HepG2 (cell line): ENCODE measurements at regions not wholly inside any gene's neighbourhood (a gene's known extent, or its start where the extent isn't known, plus 50 kb on each side); places are given as distances from the start of the nearest gene placed in this dataset.

ENCODE experiments used
- ATAC-seq: fragments of 200-7000 bp; cut with Tn5 transposase; 3 replicates; pipeline ENCODE4 v1.9.1; 2020; ENCODE audit warnings: mild to moderate bottlenecking, moderate library complexity
- BruUV-seq: library from RNA; stranded (reverse); fragments of 400-500 nt; replicated peaks from 2 replicates; lab custom pipeline; 2021; lab: Mats Ljungman, UMichigan
- CTCF ChIA-PET: fragments of 300-600 bp; formaldehyde crosslinking; extraction: SDS; loops from one replicate; lab custom pipeline; 2021; ENCODE audit warnings: low total read pairs, inconsistent platforms, low intra/inter-chr PET ratio; lab: Yijun Ruan, JAX
- POLR2A ChIA-PET: fragments of 350-600 bp; sonication (Branson Sonifier 250); formaldehyde crosslinking; loops from one replicate; lab custom pipeline; 2020; ENCODE audit warnings: antibody characterized with exemption, inconsistent platforms; lab: Yijun Ruan, JAX
- DNase-seq: peaks from one replicate; pipeline ENCODE4 v3.0.0-alpha.2; 2015; ENCODE audit warnings: low spot score
- FAIRE-seq: peaks from 3 replicates; lab custom pipeline; 2011; peaks lifted over from hg19 to GRCh38; lab: Jason Lieb, UNC
- H2AFZ ChIP-seq: one replicate; pipeline ENCODE4 v1.6.1; 2011; ENCODE audit warnings: low read length, inconsistent platforms
- H3K27ac ChIP-seq: fragments of 300-600 bp; 3 replicates; pipeline ENCODE4 v1.8.0; 2011; ENCODE audit warnings: mixed run types, mild to moderate bottlenecking, mixed read lengths, low read length, inconsistent platforms; ENCODE audit not compliant: insufficient read depth; ENCODE audit errors: extremely low read length
- H3K27me3 ChIP-seq, 2 experiments: fragments of 200-600 bp in 1 of 2; 2 replicates in 1 of 2; 3 replicates in 1 of 2; pipeline versions ENCODE4 v1.6.0 to v1.8.0; 2011; ENCODE audit warnings: low read length in 2 of 2, mild to moderate bottlenecking in 2 of 2, moderate library complexity in 2 of 2, inconsistent platforms in 1 of 2; ENCODE audit not compliant: insufficient read depth in 2 of 2, control insufficient read depth in 1 of 2
- H3K36me3 ChIP-seq, 2 experiments: fragments of 200-600 bp in 1 of 2; replicated peaks in 1 of 2; 2 replicates in 1 of 2; 3 replicates in 1 of 2; pipeline versions ENCODE4 v1.5.1 to v1.8.0; 2011; ENCODE audit warnings: low read length in 2 of 2, inconsistent platforms in 1 of 2; ENCODE audit not compliant: insufficient read depth in 2 of 2, control insufficient read depth in 1 of 2
- H3K4me1 ChIP-seq: 2 replicates; pipeline ENCODE4 v1.5.1; 2012; ENCODE audit warnings: low read length, inconsistent platforms; ENCODE audit not compliant: insufficient read depth
- H3K4me2 ChIP-seq: 2 replicates; pipeline ENCODE4 v1.6.0; 2011; ENCODE audit warnings: low read depth, low read length, inconsistent platforms
- H3K4me3 ChIP-seq, 3 experiments: fragments of 200-600 bp in 1 of 3; sonication (generic), shearing (Covaris generic) in 1 of 3; replicated peaks in 1 of 3; 2 replicates each; pipeline ENCODE4 v1.5.1; 2011 to 2016; ENCODE audit warnings: low read length in 3 of 3, inconsistent platforms in 2 of 3, low read depth in 2 of 3, mild to moderate bottlenecking in 2 of 3, control low read depth in 1 of 3, mixed read lengths in 1 of 3; ENCODE audit not compliant: insufficient read depth in 1 of 3
- H3K79me2 ChIP-seq: one replicate; pipeline ENCODE4 v1.6.1; 2011; ENCODE audit warnings: low read length, inconsistent platforms; ENCODE audit not compliant: insufficient read depth
- H3K9ac ChIP-seq: 2 replicates; pipeline ENCODE4 v1.6.0; 2011; ENCODE audit warnings: mild to moderate bottlenecking, low read depth, low read length, inconsistent platforms; ENCODE audit not compliant: insufficient read depth
- H3K9me3 ChIP-seq: 2 replicates; pipeline ENCODE4 v1.5.1; 2012; ENCODE audit warnings: mild to moderate bottlenecking, low read length
- H4K20me1 ChIP-seq: 2 replicates; pipeline ENCODE4 v1.6.0; 2011; ENCODE audit warnings: inconsistent platforms, mild to moderate bottlenecking, low read length, moderate library complexity; ENCODE audit not compliant: insufficient read depth
- AHR ChIP-seq: IDR thresholded peaks from 2 replicates; pipeline ENCODE4 v1.6.1; 2018; ENCODE audit warnings: missing genetic modification reagents, missing compliant biosample characterization
- ASH2L ChIP-seq: fragments of 300-600, 200-600 bp; sonication (generic); IDR thresholded peaks from 2 replicates; pipeline ENCODE4 v1.7.0; 2017; ENCODE audit warnings: low read depth, mild to moderate bottlenecking, moderate library complexity, mixed read lengths, low read length; ENCODE audit not compliant: insufficient read length
- CSRNP1 ChIP-seq: sonication (generic); formaldehyde crosslinking; IDR thresholded peaks from 2 replicates; pipeline ENCODE4 v1.8.1; 2023; ENCODE audit warnings: mild to moderate bottlenecking, missing genetic modification reagents
- GMEB2 ChIP-seq: IDR thresholded peaks from 2 replicates; pipeline ENCODE4 v1.6.1; 2016; ENCODE audit warnings: missing biosample characterization, missing genetic modification reagents, low read depth
- KDM1A ChIP-seq: IDR thresholded peaks from 2 replicates; pipeline ENCODE4 v1.6.1; 2016; ENCODE audit warnings: missing compliant biosample characterization
- PRMT3 ChIP-seq: sonication (generic); formaldehyde crosslinking; IDR thresholded peaks from 2 replicates; pipeline ENCODE4 v1.8.1; 2022; ENCODE audit warnings: low read depth, mild to moderate bottlenecking, moderate library complexity, missing genetic modification reagents, borderline replicate concordance
- RELA ChIP-seq: sonication (generic); formaldehyde crosslinking; IDR thresholded peaks from 2 replicates; pipeline ENCODE4 v1.4.0; 2020; ENCODE audit warnings: missing genetic modification reagents
- SRSF4 ChIP-seq: fragments of 200-400 bp; formaldehyde crosslinking; IDR thresholded peaks from one replicate; pipeline ENCODE4 v1.6.1; 2018; ENCODE audit warnings: mild to moderate bottlenecking, low read depth, low read length, moderate library complexity; ENCODE audit not compliant: poor library complexity, severe bottlenecking
- TRAFD1 ChIP-seq: sonication (generic); formaldehyde crosslinking; IDR thresholded peaks from 2 replicates; pipeline ENCODE4 v1.5.1; 2020; ENCODE audit warnings: missing genetic modification reagents, mild to moderate bottlenecking, borderline replicate concordance
- USF2 ChIP-seq, 2 experiments: sonication (generic) in 1 of 2; formaldehyde crosslinking in 1 of 2; IDR thresholded peaks; 2 replicates each; pipeline versions ENCODE4 v1.5.1 to v1.6.1; 2011 to 2020; ENCODE audit warnings: borderline replicate concordance in 1 of 2, low read depth in 1 of 2, low read length in 1 of 2, mild to moderate bottlenecking in 1 of 2, missing genetic modification reagents in 1 of 2, moderate library complexity in 1 of 2
- WGBS: methylation state at CpG from one replicate; pipeline ENCODE4 v1.1.6; 2017; ENCODE audit warnings: low lambda C conversion rate; 5-methylcytosine and 5-hydroxymethylcytosine counted together
- in situ Hi-C: cut with HindIII; loops from 2 replicates; pipeline ENCODE4 v1.10.0; 2017; ENCODE audit warnings: low pct_unique_long_range_greater_than_20kb; ENCODE audit not compliant: extremely low pct_ligation_motif_present
- intact Hi-C: fragments of 100-400 bp; cut with micrococcal nuclease; formaldehyde crosslinking; loops from one replicate; pipeline ENCODE4 v1.10.0; 2022; ENCODE audit not compliant: unreplicated experiment

- H3K27ac ChIP-seq = no peak overlapping the region
- 22% methylated on average over 6 of the region's 6 CpGs for WGBS
- H3K9me3 ChIP-seq = no peaks in the 10 kb centered on the region
- no peak overlapping the region for H3K4me2 ChIP-seq
- no peak overlapping the region for H3K4me3 ChIP-seq
- in situ Hi-C loops (no loop called here), intact Hi-C loops (no loop called here)
- no peak for FAIRE-seq
- no peaks in the 10 kb centered on the region for H3K36me3 ChIP-seq
- no peaks in the 10 kb centered on the region for H3K27me3 ChIP-seq
- DNase-seq = no peak
- ChIA-PET POLR2A (no interaction called here), CTCF (no interaction called here)
- no peak overlapping the region for H3K9ac ChIP-seq
- BruUV-seq = no TSS peak
- no peak overlapping the region for H2AFZ ChIP-seq
- TF ChIP-seq ASH2L (no peak), SRSF4 (no peak), GMEB2 (CRISPR knock-in tag) (no peak), RELA (CRISPR knock-in tag) (no peak), USF2 (IDR thresholded peaks at IDR 0.05; ENCODE audit: low read depth, low read length) (no peak), USF2 (CRISPR knock-in tag; IDR thresholded peaks at IDR 0.05; ENCODE audit: borderline replicate concordance) (no peak), CSRNP1 (CRISPR knock-in tag) (no peak), KDM1A (CRISPR knock-in tag) (no peak), PRMT3 (CRISPR knock-in tag) (no peak), AHR (CRISPR knock-in tag) (no peak), TRAFD1 (CRISPR knock-in tag) (no peak)
- no peaks in the 10 kb centered on the region for H3K4me1 ChIP-seq
- no peaks in the 10 kb centered on the region for H3K79me2 ChIP-seq
- no peak for ATAC-seq
- H4K20me1 ChIP-seq = no peaks in the 10 kb centered on the region
These were observed 92.7 kb upstream of the CFAP20DC start for GRCh38 chr3:59142556-59142955.
